HG03108 (cell line): ENCODE measurements at regions not wholly inside any gene's neighbourhood (a gene's known extent, or its start where the extent isn't known, plus 50 kb on each side); places are given as distances from the start of the nearest gene placed in this dataset.

Experiments used
- ATAC-seq: cut with Tn5 transposase; IDR thresholded peaks from one replicate; pipeline ENCODE4 v1.9.1; 2021; ENCODE audit warnings: moderate library complexity; ENCODE audit not compliant: unreplicated experiment

DNA sequence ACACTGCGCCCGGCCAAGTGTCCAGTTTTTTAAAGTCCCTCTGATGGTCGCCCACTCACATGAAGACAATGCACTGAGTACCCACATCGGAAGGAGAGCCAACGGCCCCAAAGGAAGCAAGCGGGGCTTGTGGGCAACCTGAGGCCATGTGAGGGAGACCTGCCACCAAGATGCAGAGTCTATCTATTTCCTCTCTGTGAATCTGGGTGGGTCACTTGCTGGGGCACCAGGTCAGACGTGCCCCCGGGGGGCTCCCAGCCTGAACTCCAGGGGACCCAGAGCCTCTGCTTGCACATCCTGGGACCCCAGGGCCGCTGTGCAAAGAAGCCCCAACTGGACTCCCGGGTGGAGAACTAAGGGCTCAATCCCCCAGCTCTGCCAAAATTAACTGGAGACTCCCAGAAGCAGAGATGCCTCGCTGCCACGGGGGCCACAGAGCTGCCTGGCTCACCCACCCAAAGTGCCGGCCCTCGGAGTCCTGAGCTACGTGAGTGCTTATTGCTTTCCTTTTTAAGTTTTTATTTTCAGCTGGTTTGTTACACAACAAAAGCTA lies 106.4 kb downstream of the BRD1 start:
- ATAC-seq: no peak

GRCh38 chr22:49720279-49720959 lies 107.3 kb downstream of the BRD1 start:
- no peak for ATAC-seq

- no peak for ATAC-seq
Observed at GRCh38 chr22:49719046-49719445, 108.6 kb downstream of the BRD1 start.

DNA sequence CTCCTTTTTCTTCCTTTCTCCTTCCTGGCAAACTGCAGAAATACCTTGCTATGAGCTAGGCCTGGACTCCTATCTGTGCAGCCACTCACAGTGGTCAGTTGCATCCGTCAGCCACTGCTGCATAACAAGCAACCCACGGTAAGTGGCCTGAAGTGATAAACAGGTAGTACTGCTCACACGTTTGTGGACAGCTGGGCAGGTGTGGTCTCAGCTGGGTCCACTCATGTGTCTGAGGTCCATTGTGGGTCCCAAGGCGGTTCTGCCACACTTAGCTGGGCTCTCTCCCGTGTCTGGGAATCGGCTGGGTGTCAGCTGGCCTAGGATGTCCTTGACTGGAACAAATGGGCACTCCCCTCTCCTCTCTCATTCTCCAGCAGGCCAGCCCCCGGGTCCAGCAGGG lies 109.3 kb downstream of the BRD1 start:
- no peak for ATAC-seq

DNA sequence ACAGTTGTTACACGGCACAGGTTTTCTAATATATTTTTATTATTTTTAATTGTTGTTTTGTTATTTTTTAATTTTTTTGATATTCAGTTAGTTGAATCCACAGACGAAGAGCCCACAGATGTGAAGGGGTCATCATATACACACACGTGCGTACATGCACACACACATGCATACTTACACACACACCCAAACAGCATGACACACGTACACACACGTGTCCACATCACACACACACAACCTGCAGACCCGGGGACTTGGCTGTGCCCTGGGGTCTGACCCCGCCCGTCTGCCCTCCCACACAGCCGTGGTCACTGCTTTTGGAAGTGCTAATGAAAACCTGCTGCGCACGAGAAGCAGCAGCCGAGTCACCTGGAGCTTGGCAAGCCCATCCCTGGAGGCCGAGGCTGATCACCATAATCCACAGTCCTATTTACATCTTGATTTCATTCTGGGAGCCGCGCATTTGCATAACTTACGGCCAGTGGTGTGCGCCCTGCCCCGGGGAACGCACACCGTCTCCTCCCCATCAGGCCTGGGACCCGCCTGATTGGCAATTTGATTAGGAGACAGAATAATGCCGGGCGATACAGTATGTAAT lies 110.3 kb downstream of the BRD1 start:
- no peak for ATAC-seq

DNA sequence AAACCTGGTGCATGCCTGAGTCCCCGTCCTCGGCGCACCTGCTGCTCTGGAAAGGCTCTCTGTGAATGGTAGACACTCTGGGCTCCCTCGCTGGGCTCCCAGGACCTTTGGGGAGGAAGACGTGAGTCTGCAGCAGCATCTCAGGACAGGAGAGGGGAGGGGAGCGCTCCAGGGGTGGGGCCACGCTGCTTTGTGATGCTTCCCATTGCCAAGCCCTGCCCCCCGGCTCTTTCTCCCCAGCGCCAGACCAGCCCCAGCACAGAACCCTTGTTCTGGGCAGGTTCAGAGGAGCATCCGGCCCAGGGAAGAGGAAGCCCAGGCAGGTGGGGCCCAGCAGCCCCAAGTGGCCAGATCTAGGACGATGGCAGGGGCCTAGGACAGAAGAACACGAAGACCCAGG lies 111.2 kb downstream of the BRD1 start:
- no peak for ATAC-seq

- ATAC-seq: no peak
Observed at GRCh38 chr22:49715450-49715849, 112.2 kb downstream of the BRD1 start.

GRCh38 chr22:49713003-49713402 lies 114.7 kb downstream of the BRD1 start:
- no peak for ATAC-seq

- ATAC-seq: no peak
Observed at GRCh38 chr22:49712195-49712791, 115.4 kb downstream of the BRD1 start.

DNA sequence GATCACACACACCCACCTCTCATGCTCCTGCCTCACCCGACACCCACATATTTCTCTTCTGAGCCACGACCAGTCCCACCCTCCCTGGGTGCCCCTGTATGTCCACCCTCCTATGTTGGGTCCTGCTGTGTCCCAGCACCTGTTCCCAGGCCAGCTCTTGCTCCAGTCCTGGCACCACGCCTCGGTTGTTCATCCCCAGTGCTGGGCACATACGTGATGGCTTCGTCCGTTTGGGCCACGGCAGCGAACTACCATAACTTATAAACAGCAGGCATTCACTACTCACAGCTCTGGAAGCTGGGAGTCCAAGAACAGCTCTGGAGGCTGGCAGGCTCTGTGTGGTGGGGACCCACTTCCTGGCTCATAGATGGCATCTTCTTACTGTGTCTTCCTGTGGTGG lies 116.9 kb downstream of the BRD1 start:
- no peak for ATAC-seq

DNA sequence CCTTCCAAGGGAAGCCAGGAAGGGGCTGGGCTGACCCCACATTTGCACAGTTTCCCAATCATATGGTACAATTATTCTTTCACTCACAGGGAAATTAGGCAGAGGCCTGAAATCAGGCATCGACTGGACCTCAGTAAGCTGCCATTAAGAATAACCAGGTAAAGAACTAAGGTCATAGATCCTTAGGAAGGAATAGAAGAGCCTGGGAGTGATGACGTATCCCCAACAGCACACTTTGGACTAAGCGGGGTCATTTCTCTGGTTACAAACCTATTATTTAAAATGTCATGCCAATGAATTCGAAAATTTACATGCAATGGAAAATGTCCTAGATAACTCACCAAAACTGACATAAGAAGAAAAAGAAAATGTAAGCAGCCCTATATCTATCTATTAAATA lies 118.2 kb downstream of the BRD1 start:
- ATAC-seq: no peak

GRCh38 chr22:49705972-49706352 lies 121.7 kb downstream of the BRD1 start:
- ATAC-seq: no peak

DNA sequence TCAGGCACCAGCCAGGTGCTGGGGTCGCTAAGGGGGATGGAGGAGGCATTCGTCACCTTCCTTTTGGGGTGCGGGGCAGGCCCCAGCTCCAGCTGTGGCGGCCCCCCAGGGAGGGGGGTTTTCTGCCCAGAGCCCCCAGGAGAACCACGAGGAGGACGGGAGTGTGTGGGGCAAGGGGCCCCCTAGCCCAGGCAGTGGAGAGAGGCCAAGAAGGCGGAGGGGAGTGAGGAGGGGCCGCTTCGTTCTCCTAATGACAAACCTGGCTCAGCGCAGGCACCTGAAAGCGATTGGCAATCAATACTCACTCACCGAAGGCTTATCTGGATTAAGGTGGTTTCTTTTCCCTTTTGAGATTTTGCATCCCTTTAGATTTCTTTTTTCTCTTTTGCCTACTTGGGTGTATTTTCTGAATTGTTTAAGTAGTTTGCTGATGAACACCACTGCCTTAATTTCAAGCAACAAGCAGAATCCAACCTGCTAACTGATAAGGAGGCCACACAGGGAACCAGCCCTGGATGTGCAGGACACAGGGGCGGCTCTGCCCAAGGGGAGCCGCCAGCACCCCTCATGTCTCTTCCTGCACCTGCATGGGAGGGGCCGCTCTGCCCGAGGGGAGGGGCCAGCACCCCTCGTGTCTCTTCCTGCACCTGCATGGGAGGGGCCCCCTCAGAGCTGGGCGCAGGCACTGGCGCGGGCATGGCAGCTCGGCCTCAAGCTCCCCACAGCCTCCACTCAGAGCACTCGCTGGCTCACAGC lies 122.3 kb downstream of the BRD1 start:
- ATAC-seq: no peak

- no peak for ATAC-seq
Observed at GRCh38 chr22:49704345-49705215, 123.1 kb downstream of the BRD1 start.

- no peak for ATAC-seq
Observed at GRCh38 chr22:49703990-49704344, 123.7 kb downstream of the BRD1 start.

GRCh38 chr22:49703505-49703904 lies 124.2 kb downstream of the BRD1 start:
- no peak for ATAC-seq

DNA sequence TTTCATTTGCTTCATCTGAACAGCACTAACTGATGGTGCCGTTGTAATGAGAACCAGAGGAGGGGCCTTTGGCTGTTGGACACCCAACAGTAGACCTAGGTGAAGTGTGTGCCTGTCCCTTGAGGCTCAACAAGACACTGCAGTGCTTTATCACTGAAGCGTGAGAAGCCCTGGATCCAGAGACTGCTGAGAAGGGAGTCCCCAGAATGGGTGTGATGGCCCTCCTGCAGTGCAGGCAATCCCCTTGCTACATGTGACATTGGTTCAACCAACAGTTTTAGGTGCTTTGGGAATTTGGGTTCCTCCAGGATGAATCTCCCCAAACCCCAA lies 125.6 kb downstream of the BRD1 start:
- no peak for ATAC-seq

DNA sequence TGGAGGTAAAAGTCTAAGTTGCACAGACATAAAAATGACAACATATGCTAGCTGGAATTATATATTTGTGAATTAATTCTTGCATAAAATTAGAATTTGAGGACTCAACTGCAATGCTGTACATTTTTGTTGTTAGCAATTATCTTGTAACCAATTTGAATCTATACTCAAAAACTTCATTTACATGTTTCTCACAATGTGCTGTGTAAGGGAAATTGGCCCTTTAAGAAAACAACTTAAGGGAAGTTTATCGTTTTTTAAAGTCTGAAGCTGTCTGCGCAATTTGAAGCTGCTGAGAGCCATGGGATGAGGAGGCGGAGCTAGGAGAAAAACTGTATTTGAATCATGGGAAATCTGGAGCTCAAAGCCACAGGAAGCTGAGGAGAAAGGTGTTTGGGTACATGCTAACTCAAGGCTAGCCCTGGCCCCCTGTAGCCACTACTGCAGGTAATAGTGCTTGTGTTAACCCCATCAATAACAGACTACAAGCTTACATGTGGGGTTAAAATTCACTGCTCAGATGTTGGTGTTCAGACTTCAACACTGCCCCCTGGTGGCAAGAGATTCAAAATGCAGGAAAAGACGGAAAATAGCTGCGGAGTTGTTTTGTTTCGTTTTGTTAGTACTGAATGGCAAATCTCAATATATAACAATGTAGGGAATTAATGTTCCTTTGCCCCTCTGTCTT lies 126.1 kb downstream of the BRD1 start:
- no peak for ATAC-seq

GRCh38 chr22:49699928-49700498 lies 127.7 kb downstream of the BRD1 start:
- ATAC-seq: no peak

DNA sequence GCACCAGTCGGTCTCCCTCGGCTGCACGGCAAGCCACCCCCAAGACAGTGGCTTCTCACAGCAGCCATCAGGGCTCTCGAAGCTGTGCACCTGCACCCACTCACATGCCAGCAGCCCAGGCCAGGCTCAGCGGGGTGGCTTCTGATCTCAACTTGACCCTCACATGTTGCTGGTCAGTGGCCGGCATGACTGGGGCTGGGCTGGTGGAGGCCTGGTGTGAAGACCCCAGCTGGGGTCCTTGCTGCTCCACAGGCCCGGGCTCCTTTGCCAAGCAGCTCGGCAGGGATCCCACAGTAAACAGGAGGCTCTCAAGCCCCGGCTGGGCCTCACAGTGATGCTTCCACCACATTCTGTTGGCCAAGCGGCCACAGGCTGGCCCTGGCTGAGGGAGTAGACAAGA lies 128.2 kb downstream of the BRD1 start:
- ATAC-seq: no peak
